ENCODE measurements at regions not wholly inside any gene's neighbourhood (a gene's known extent, or its start where the extent isn't known, plus 50 kb on each side); places are given as distances from the start of the nearest gene placed in this dataset.

GRCh38 chr6:168388641-168389633, 52.0 kb upstream of the SMOC2 start (continued):
- no peak for TF ChIP-seq NCOA1 (CRISPR knock-in tag; IDR thresholded peaks at IDR 0.05)
- no peak for TF ChIP-seq SRSF1 (optimal IDR thresholded peaks at IDR 0.05; ENCODE audit: low read depth, low read length)
- no peak for TF ChIP-seq HMGXB4 (CRISPR knock-in tag; IDR thresholded peaks at IDR 0.05; ENCODE audit: borderline replicate concordance in 1 of 2, low read depth in 1 of 2)
- TF ChIP-seq HINFP (CRISPR knock-in tag; IDR thresholded peaks at IDR 0.05; ENCODE audit: low read depth): no peak
- no peak for TF ChIP-seq MTA3 (CRISPR knock-in tag; IDR thresholded peaks at IDR 0.05)
- no peak for TF ChIP-seq TSC22D2 (CRISPR knock-in tag; IDR thresholded peaks at IDR 0.05; ENCODE audit: borderline replicate concordance)
- no peak for TF ChIP-seq PTBP1 (IDR thresholded peaks at IDR 0.05; ENCODE audit: low read depth, low read length, poor library complexity, severe bottlenecking)
- no peak for TF ChIP-seq ZNF790 (CRISPR knock-in tag; IDR thresholded peaks at IDR 0.05; ENCODE audit: borderline replicate concordance)
- TF ChIP-seq NR2F6 (IDR thresholded peaks at IDR 0.05): no peak
- TF ChIP-seq NR2F6 (CRISPR knock-in tag; IDR thresholded peaks at IDR 0.05): no peak
- TF ChIP-seq CENPT (CRISPR knock-in tag; IDR thresholded peaks at IDR 0.05; ENCODE audit: low read depth): no peak
- peak; percentile 83 for TF ChIP-seq FOXP1 (IDR thresholded peaks at IDR 0.05)
- peak; percentile 92 for TF ChIP-seq FOXP1 (CRISPR knock-in tag; IDR thresholded peaks at IDR 0.05)
- 0 out of 2 replicates have a peak, but pooled peaks have one; percentile 41 for TF ChIP-seq KDM2A (CRISPR knock-in tag; IDR thresholded peaks at IDR 0.05; ENCODE audit: borderline replicate concordance, low read depth)
- no peak for TF ChIP-seq SP140L (CRISPR knock-in tag; IDR thresholded peaks at IDR 0.05; ENCODE audit: borderline replicate concordance)
- no peak for TF ChIP-seq NR2F1 (CRISPR knock-in tag; IDR thresholded peaks at IDR 0.05)
- no peak for TF ChIP-seq PRMT3 (CRISPR knock-in tag; IDR thresholded peaks at IDR 0.05; ENCODE audit: borderline replicate concordance, low read depth)
- 0 out of 2 replicates have a peak, but pooled peaks have one; percentile 56 for TF ChIP-seq HIVEP1 (CRISPR knock-in tag; IDR thresholded peaks at IDR 0.05)
- TF ChIP-seq TAF15 (IDR thresholded peaks at IDR 0.05; ENCODE audit: low read depth, low read length, poor library complexity, severe bottlenecking): no peak
- no peak for TF ChIP-seq FUBP1 (CRISPR knock-in tag; IDR thresholded peaks at IDR 0.05; ENCODE audit: borderline replicate concordance)
- TF ChIP-seq EP300 (IDR thresholded peaks at IDR 0.05; ENCODE audit: low read depth in 2 of 2, low read length in 2 of 2): no peak
- TF ChIP-seq EP300 (CRISPR knock-in tag; IDR thresholded peaks at IDR 0.05; ENCODE audit: borderline replicate concordance): no peak
- TF ChIP-seq AGO2 (optimal IDR thresholded peaks at IDR 0.05; ENCODE audit: low read depth, low read length): no peak
- no peak for TF ChIP-seq RARG (CRISPR knock-in tag; IDR thresholded peaks at IDR 0.05; ENCODE audit: low read depth)

Data from HepG2 (cell line).